ENCODE measurements at regions not wholly inside any gene's neighbourhood (a gene's known extent, or its start where the extent isn't known, plus 50 kb on each side); places are given as distances from the start of the nearest gene placed in this dataset.

GRCh38 chr12:58242796-58243630, 301.6 kb downstream of the ATP23 start:
- H2AFZ ChIP-seq (ENCODE audit: low read depth, low read length) = no peak overlapping the region

GRCh38 chr12:58247633-58248032, 306.3 kb downstream of the ATP23 start:
- no peaks in the 10 kb centered on the region for H3K27me3 ChIP-seq (ENCODE audit: insufficient read depth, low read length)
- no peaks in the 10 kb centered on the region for H3K4me1 ChIP-seq (ENCODE audit: insufficient read depth, low read length)
- no peaks in the 10 kb centered on the region for H3K9me3 ChIP-seq (ENCODE audit: low read length)
- no peak overlapping the region for H3K4me3 ChIP-seq (ENCODE audit: low read length)
- no peak overlapping the region for H2AFZ ChIP-seq (ENCODE audit: low read depth, low read length)
- no peaks in the 10 kb centered on the region for H3K36me3 ChIP-seq (ENCODE audit: insufficient read depth, low read length)

More at GRCh38 chr12:58242796-58243630, 301.6 kb downstream of the ATP23 start:
- Histone ChIP-seq H3K4me3 (ENCODE audit: low read length) (no peak overlapping the region), H3K36me3 (ENCODE audit: insufficient read depth, low read length) (no peaks in the 10 kb centered on the region), H3K9me3 (ENCODE audit: low read length) (no peaks in the 10 kb centered on the region), H3K4me1 (ENCODE audit: insufficient read depth, low read length) (no peaks in the 10 kb centered on the region), H3K27me3 (ENCODE audit: insufficient read depth, low read length) (no peaks in the 10 kb centered on the region)

- no peaks in the 10 kb centered on the region for H3K36me3 ChIP-seq (ENCODE audit: insufficient read depth, low read length)
- H3K9me3 ChIP-seq (ENCODE audit: low read length) = no peaks in the 10 kb centered on the region
- no peak overlapping the region for H2AFZ ChIP-seq (ENCODE audit: low read depth, low read length)
- H3K27me3 ChIP-seq (ENCODE audit: insufficient read depth, low read length) = no peaks in the 10 kb centered on the region
- no peaks in the 10 kb centered on the region for H3K4me1 ChIP-seq (ENCODE audit: insufficient read depth, low read length)
- no peak overlapping the region for H3K4me3 ChIP-seq (ENCODE audit: low read length)
Observed at GRCh38 chr12:58248599-58248998, 307.2 kb downstream of the ATP23 start.

- no peaks in the 10 kb centered on the region for H3K27me3 ChIP-seq (ENCODE audit: insufficient read depth, low read length)
- H3K4me3 ChIP-seq (ENCODE audit: low read length) = no peak overlapping the region
- H2AFZ ChIP-seq (ENCODE audit: low read depth, low read length) = no peak overlapping the region
- H3K9me3 ChIP-seq (ENCODE audit: low read length) = no peaks in the 10 kb centered on the region
- H3K4me1 ChIP-seq (ENCODE audit: insufficient read depth, low read length) = no peaks in the 10 kb centered on the region
- no peaks in the 10 kb centered on the region for H3K36me3 ChIP-seq (ENCODE audit: insufficient read depth, low read length)
Observed at GRCh38 chr12:58249610-58250009, 308.2 kb downstream of the ATP23 start.

- Histone ChIP-seq H2AFZ (ENCODE audit: low read depth, low read length) (no peak overlapping the region), H3K27me3 (ENCODE audit: insufficient read depth, low read length) (no peaks in the 10 kb centered on the region), H3K36me3 (ENCODE audit: insufficient read depth, low read length) (no peaks in the 10 kb centered on the region), H3K4me3 (ENCODE audit: low read length) (no peak overlapping the region), H3K9me3 (ENCODE audit: low read length) (no peaks in the 10 kb centered on the region), H3K4me1 (ENCODE audit: insufficient read depth, low read length) (no peaks in the 10 kb centered on the region)
Observed at GRCh38 chr12:58250077-58250476, 308.7 kb downstream of the ATP23 start.

- Histone ChIP-seq H3K27me3 (ENCODE audit: insufficient read depth, low read length) (no peaks in the 10 kb centered on the region), H2AFZ (ENCODE audit: low read depth, low read length) (no peak overlapping the region), H3K4me1 (ENCODE audit: insufficient read depth, low read length) (no peaks in the 10 kb centered on the region), H3K4me3 (ENCODE audit: low read length) (no peak overlapping the region), H3K36me3 (ENCODE audit: insufficient read depth, low read length) (no peaks in the 10 kb centered on the region), H3K9me3 (ENCODE audit: low read length) (no peaks in the 10 kb centered on the region)
Observed at GRCh38 chr12:58252914-58253313, 311.5 kb downstream of the ATP23 start.

GRCh38 chr12:58253663-58254062, 312.3 kb downstream of the ATP23 start:
- no peaks in the 10 kb centered on the region for H3K27me3 ChIP-seq (ENCODE audit: insufficient read depth, low read length)

GRCh38 chr12:58254463-58255100, 313.2 kb downstream of the ATP23 start:
- Histone ChIP-seq H3K4me3 (ENCODE audit: low read length) (no peak overlapping the region), H3K4me1 (ENCODE audit: insufficient read depth, low read length) (no peaks in the 10 kb centered on the region), H3K9me3 (ENCODE audit: low read length) (no peaks in the 10 kb centered on the region), H2AFZ (ENCODE audit: low read depth, low read length) (no peak overlapping the region), H3K27me3 (ENCODE audit: insufficient read depth, low read length) (no peaks in the 10 kb centered on the region), H3K36me3 (ENCODE audit: insufficient read depth, low read length) (no peaks in the 10 kb centered on the region)

More at GRCh38 chr12:58253663-58254062, 312.3 kb downstream of the ATP23 start:
- no peak overlapping the region for H3K4me3 ChIP-seq (ENCODE audit: low read length)
- no peaks in the 10 kb centered on the region for H3K36me3 ChIP-seq (ENCODE audit: insufficient read depth, low read length)
- H2AFZ ChIP-seq (ENCODE audit: low read depth, low read length) = no peak overlapping the region
- H3K9me3 ChIP-seq (ENCODE audit: low read length) = no peaks in the 10 kb centered on the region
- no peaks in the 10 kb centered on the region for H3K4me1 ChIP-seq (ENCODE audit: insufficient read depth, low read length)

GRCh38 chr12:58262796-58263195, 321.4 kb downstream of the ATP23 start:
- no peaks in the 10 kb centered on the region for H3K9me3 ChIP-seq (ENCODE audit: low read length)
- H3K36me3 ChIP-seq (ENCODE audit: insufficient read depth, low read length) = no peaks in the 10 kb centered on the region
- H3K4me1 ChIP-seq (ENCODE audit: insufficient read depth, low read length) = no peaks in the 10 kb centered on the region
- no peaks in the 10 kb centered on the region for H3K27me3 ChIP-seq (ENCODE audit: insufficient read depth, low read length)
- no peak overlapping the region for H3K4me3 ChIP-seq (ENCODE audit: low read length)
- peak overlapping the region; percentile 63 for H2AFZ ChIP-seq (ENCODE audit: low read depth, low read length)

- no peaks in the 10 kb centered on the region for H3K36me3 ChIP-seq (ENCODE audit: insufficient read depth, low read length)
- no peaks in the 10 kb centered on the region for H3K9me3 ChIP-seq (ENCODE audit: low read length)
- H2AFZ ChIP-seq (ENCODE audit: low read depth, low read length) = no peak overlapping the region
- H3K27me3 ChIP-seq (ENCODE audit: insufficient read depth, low read length) = no peaks in the 10 kb centered on the region
- H3K4me1 ChIP-seq (ENCODE audit: insufficient read depth, low read length) = no peaks in the 10 kb centered on the region
- no peak overlapping the region for H3K4me3 ChIP-seq (ENCODE audit: low read length)
Observed at GRCh38 chr12:58263816-58264215, 322.4 kb downstream of the ATP23 start.

GRCh38 chr12:58268069-58268468, 326.7 kb downstream of the ATP23 start:
- H3K9me3 ChIP-seq (ENCODE audit: low read length) = no peaks in the 10 kb centered on the region
- no peaks in the 10 kb centered on the region for H3K4me1 ChIP-seq (ENCODE audit: insufficient read depth, low read length)
- H3K36me3 ChIP-seq (ENCODE audit: insufficient read depth, low read length) = no peaks in the 10 kb centered on the region
- H3K27me3 ChIP-seq (ENCODE audit: insufficient read depth, low read length) = no peaks in the 10 kb centered on the region
- H2AFZ ChIP-seq (ENCODE audit: low read depth, low read length) = no peak overlapping the region
- no peak overlapping the region for H3K4me3 ChIP-seq (ENCODE audit: low read length)

- no peaks in the 10 kb centered on the region for H3K27me3 ChIP-seq (ENCODE audit: insufficient read depth, low read length)
- no peak overlapping the region for H3K4me3 ChIP-seq (ENCODE audit: low read length)
- no peak overlapping the region for H2AFZ ChIP-seq (ENCODE audit: low read depth, low read length)
- H3K36me3 ChIP-seq (ENCODE audit: insufficient read depth, low read length) = no peaks in the 10 kb centered on the region
- no peaks in the 10 kb centered on the region for H3K9me3 ChIP-seq (ENCODE audit: low read length)
- no peaks in the 10 kb centered on the region for H3K4me1 ChIP-seq (ENCODE audit: insufficient read depth, low read length)
Observed at GRCh38 chr12:58269476-58269875, 328.1 kb downstream of the ATP23 start.

- no peaks in the 10 kb centered on the region for H3K9me3 ChIP-seq (ENCODE audit: low read length)
- H3K27me3 ChIP-seq (ENCODE audit: insufficient read depth, low read length) = no peaks in the 10 kb centered on the region
- H3K4me3 ChIP-seq (ENCODE audit: low read length) = no peak overlapping the region
- H3K36me3 ChIP-seq (ENCODE audit: insufficient read depth, low read length) = no peaks in the 10 kb centered on the region
- no peaks in the 10 kb centered on the region for H3K4me1 ChIP-seq (ENCODE audit: insufficient read depth, low read length)
- no peak overlapping the region for H2AFZ ChIP-seq (ENCODE audit: low read depth, low read length)
Observed at GRCh38 chr12:58270966-58271705, 329.8 kb downstream of the ATP23 start.

Measured in neuron (in vitro differentiated cells).